Endothelial cell (in vitro differentiated cells): ENCODE measurements at regions not wholly inside any gene's neighbourhood (a gene's known extent, or its start where the extent isn't known, plus 50 kb on each side); places are given as distances from the start of the nearest gene placed in this dataset.

ENCODE experiments used
- DNase-seq: peaks from one replicate; pipeline ENCODE4 v3.0.0; 2021; ENCODE audit warnings: low spot score
- H3K27ac Mint-ChIP-seq: one replicate; pipeline ENCODE4 v1.8.0; 2021; ENCODE audit warnings: mixed read lengths, inconsistent platforms; ENCODE audit not compliant: unreplicated experiment
- H3K27me3 Mint-ChIP-seq: one replicate; pipeline ENCODE4 v1.8.0; 2021; ENCODE audit warnings: mild to moderate bottlenecking, moderate library complexity, mixed read lengths, inconsistent platforms; ENCODE audit not compliant: unreplicated experiment
- H3K36me3 Mint-ChIP-seq: one replicate; pipeline ENCODE4 v1.8.0; 2021; ENCODE audit warnings: mild to moderate bottlenecking, low read depth, mixed read lengths, inconsistent platforms; ENCODE audit not compliant: unreplicated experiment
- H3K4me1 Mint-ChIP-seq: one replicate; pipeline ENCODE4 v1.8.0; 2021; ENCODE audit warnings: mild to moderate bottlenecking, mixed read lengths, inconsistent platforms; ENCODE audit not compliant: unreplicated experiment
- H3K4me3 Mint-ChIP-seq: one replicate; pipeline ENCODE4 v1.8.0; 2021; ENCODE audit warnings: mild to moderate bottlenecking, mixed read lengths, inconsistent platforms; ENCODE audit not compliant: unreplicated experiment
- H3K9me3 Mint-ChIP-seq: one replicate; pipeline ENCODE4 v1.8.0; 2021; ENCODE audit warnings: mixed read lengths, inconsistent platforms; ENCODE audit not compliant: unreplicated experiment
- TF ChIP-seq, protein P1 (sequence below): fragments of 200-600 bp; sonication (generic); IDR thresholded peaks from one replicate; pipeline ENCODE4 v1.5.0; 2021; ENCODE audit warnings: antibody characterized with exemption; ENCODE audit not compliant: unreplicated experiment

DNA sequence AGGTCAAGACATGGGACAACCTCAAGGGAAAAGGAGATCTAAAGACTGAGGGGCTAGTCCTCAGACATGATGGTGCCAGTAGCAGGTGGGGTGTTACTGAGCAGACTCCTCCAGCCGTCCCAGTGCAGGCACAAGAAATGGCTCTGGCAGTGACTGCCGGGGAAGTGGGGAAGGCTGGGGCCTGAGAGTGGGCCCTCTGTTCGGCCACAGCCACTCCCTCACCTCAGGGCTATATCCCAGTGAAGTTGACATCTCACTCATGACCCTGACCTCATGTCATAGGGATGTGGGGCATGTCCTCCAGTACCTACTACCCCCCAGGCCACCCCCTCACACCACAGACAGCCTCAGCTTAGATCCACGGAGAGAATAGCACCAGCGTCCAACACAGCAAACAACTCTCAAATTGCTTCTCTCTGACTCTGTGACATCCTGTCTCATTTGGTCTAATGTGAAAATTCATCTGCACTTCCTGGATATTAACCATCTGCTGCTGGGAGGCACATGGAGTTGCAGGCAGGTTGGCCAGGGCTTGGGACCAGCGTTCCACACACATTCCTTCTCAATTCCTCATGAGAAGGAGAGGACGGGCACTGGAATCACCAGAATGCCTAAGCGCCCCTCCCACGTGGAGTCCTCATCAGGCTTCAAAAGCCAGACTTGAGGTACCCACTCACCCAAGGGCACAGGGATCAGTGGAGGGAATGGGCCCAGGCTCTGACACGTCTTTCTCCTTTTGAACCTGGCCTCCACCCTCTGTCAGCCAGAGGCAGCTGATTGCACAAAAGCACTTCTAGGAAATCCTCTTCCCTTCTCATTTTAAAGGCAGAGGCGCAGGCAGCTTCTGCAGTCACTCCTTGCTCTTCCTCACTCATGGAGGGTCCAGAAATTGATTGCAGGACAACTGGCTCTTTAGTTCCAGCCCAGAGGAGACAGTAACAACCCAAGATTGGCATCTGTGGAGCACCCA is 163.6 kb upstream of the CST7 start:
- Mint-ChIP-seq H3K4me1 (no peaks in the 10 kb centered on the region), H3K36me3 (no peaks in the 10 kb centered on the region), H3K4me3 (no peak overlapping the region), H3K27ac (no peak overlapping the region), H3K9me3 (no peaks in the 10 kb centered on the region), H3K27me3 (peaks cover 7% of the 10 kb centered on the region)
- DNase-seq: no peak
- TF ChIP-seq, protein P1, sequence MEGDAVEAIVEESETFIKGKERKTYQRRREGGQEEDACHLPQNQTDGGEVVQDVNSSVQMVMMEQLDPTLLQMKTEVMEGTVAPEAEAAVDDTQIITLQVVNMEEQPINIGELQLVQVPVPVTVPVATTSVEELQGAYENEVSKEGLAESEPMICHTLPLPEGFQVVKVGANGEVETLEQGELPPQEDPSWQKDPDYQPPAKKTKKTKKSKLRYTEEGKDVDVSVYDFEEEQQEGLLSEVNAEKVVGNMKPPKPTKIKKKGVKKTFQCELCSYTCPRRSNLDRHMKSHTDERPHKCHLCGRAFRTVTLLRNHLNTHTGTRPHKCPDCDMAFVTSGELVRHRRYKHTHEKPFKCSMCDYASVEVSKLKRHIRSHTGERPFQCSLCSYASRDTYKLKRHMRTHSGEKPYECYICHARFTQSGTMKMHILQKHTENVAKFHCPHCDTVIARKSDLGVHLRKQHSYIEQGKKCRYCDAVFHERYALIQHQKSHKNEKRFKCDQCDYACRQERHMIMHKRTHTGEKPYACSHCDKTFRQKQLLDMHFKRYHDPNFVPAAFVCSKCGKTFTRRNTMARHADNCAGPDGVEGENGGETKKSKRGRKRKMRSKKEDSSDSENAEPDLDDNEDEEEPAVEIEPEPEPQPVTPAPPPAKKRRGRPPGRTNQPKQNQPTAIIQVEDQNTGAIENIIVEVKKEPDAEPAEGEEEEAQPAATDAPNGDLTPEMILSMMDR: no peak

DNA sequence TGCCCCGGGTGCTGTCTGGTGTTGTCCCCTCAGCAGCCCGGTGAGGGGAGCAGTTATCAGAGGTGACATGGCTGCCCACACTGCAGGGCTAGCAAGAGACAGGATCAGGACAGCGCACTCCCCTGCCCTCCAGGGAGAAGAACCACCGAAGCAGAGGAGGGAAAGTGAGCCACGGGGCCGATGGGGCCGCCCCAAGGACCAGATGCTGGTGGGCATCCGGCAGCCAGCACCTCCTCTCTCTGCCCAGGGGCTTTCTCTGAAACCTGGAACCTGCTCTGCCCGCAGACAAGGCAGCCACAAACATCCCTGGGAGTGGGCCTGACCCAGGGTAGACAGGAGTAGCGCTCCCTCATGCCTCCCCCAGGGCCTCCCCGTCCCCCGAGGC is 163.0 kb upstream of the CST7 start:
- no peak overlapping the region for H3K27ac Mint-ChIP-seq
- H3K9me3 Mint-ChIP-seq: no peaks in the 10 kb centered on the region

DNA sequence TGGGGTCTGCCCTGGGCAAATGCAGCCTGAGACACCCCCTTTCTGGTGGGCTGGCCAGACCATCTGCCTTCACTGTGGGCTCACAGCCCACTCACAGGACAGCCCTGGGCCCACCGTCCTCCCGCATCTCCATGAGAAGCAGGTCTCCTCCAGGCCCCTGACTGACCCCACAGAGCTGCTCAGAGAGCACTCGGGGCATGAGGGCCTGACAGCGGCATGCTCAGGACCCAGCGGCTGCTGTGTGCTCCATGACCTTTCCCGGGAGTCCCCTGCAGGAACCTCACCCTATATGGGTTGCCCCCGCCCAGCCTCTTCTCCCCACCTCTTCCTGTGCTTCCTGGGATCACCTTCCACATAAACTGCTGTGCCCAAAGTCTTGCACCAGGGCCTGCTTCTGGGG is 162.4 kb upstream of the CST7 start:
- TF ChIP-seq, protein P1: no peak
- no peaks in the 10 kb centered on the region for H3K9me3 Mint-ChIP-seq
- H3K4me1 Mint-ChIP-seq: no peaks in the 10 kb centered on the region
- peaks cover 7% of the 10 kb centered on the region for H3K27me3 Mint-ChIP-seq
- no peak for DNase-seq
- no peaks in the 10 kb centered on the region for H3K36me3 Mint-ChIP-seq
- no peak overlapping the region for H3K27ac Mint-ChIP-seq
- no peak overlapping the region for H3K4me3 Mint-ChIP-seq

More for the DNA sequence above, 163.0 kb upstream of the CST7 start:
- no peaks in the 10 kb centered on the region for H3K4me1 Mint-ChIP-seq
- no peak for DNase-seq
- no peaks in the 10 kb centered on the region for H3K36me3 Mint-ChIP-seq
- H3K27me3 Mint-ChIP-seq: peaks cover 7% of the 10 kb centered on the region
- TF ChIP-seq, protein P1: no peak
- no peak overlapping the region for H3K4me3 Mint-ChIP-seq

DNA sequence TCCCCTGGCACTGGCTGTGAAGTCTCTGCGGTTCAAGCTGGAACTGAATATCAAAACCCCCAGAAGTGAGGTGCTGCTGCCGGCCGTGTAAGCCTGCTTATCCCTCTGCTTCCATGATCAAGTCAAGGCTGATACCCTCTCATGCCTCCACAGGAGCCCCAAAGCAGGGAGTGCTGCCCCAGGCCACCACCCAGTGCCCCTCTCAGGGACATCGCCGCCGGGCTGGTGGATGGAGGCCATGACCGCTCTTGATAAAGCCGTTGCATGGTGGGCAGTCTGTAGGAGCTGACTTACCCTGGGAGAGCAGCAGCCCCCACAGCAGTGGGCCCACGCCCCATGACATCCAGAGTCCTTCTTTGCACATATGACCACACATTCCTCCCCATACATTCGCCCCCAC is 162.0 kb upstream of the CST7 start:
- Mint-ChIP-seq H3K27me3 (peaks cover 7% of the 10 kb centered on the region), H3K4me1 (no peaks in the 10 kb centered on the region), H3K9me3 (no peaks in the 10 kb centered on the region), H3K27ac (no peak overlapping the region), H3K36me3 (no peaks in the 10 kb centered on the region), H3K4me3 (no peak overlapping the region)
- DNase-seq: no peak
- TF ChIP-seq, protein P1: no peak

DNA sequence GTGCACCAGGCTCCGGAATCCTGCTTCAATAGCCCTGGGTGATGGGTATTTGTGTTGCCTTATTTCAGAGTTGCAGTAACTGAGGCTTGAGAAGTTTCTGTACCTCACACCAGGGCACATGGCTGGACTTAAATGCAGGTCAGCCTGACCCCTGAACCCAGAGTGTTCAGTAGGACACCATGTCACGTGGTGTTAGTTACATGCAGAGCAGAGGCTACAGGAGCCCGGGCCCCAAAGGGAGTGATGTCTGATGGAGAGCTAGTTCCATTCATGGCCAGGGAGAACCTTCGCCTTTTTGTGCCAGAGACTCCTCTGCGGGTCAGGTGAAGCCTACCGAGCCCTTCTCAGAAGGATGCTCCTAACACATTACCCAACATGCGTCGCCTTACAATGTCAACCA is 161.4 kb upstream of the CST7 start:
- TF ChIP-seq, protein P1: no peak
- H3K4me3 Mint-ChIP-seq: no peak overlapping the region
- no peaks in the 10 kb centered on the region for H3K4me1 Mint-ChIP-seq
- H3K9me3 Mint-ChIP-seq: no peaks in the 10 kb centered on the region
- H3K27me3 Mint-ChIP-seq: peaks cover 8% of the 10 kb centered on the region
- DNase-seq: no peak
- no peaks in the 10 kb centered on the region for H3K36me3 Mint-ChIP-seq
- H3K27ac Mint-ChIP-seq: no peak overlapping the region
